Left kidney (tissue), 1 donor: ENCODE measurements at regions not wholly inside any gene's neighbourhood (a gene's known extent, or its start where the extent isn't known, plus 50 kb on each side); places are given as distances from the start of the nearest gene placed in this dataset.
A peak's percentile ranks its signal among the peaks of the same experiment; 100 is the strongest.

Source experiments
- DNase-seq: peaks from one replicate; pipeline ENCODE4 v3.0.0-alpha.2; 2013

- DNase-seq = no peak
Observed at GRCh38 chr14:97887690-97888089, 1090.5 kb downstream of the VRK1 start.

GRCh38 chr14:97888331-97888730 lies 1091.1 kb downstream of the VRK1 start:
- no peak for DNase-seq

GRCh38 chr14:97891515-97891914 lies 1094.3 kb downstream of the VRK1 start:
- no peak for DNase-seq

GRCh38 chr14:97894552-97894951 lies 1097.4 kb downstream of the VRK1 start:
- DNase-seq = no peak

GRCh38 chr14:97900196-97900854 lies 1103.1 kb downstream of the VRK1 start:
- DNase-seq = no peak

GRCh38 chr14:97902630-97903029 lies 1105.4 kb downstream of the VRK1 start:
- DNase-seq = no peak

GRCh38 chr14:97903821-97904220 lies 1106.6 kb downstream of the VRK1 start:
- no peak for DNase-seq

- DNase-seq = no peak
Observed at GRCh38 chr14:97912217-97912616, 1115.0 kb downstream of the VRK1 start.

- DNase-seq = no peak
Observed at GRCh38 chr14:97916100-97916499, 1118.9 kb downstream of the VRK1 start.

GRCh38 chr14:97916669-97917568 lies 1119.7 kb downstream of the VRK1 start:
- no peak for DNase-seq

- DNase-seq = no peak
Observed at GRCh38 chr14:97920201-97920600, 1123.0 kb downstream of the VRK1 start.

GRCh38 chr14:97921296-97921695 lies 1124.1 kb downstream of the VRK1 start:
- DNase-seq = no peak

- DNase-seq = no peak
Observed at GRCh38 chr14:97924922-97925613, 1127.9 kb downstream of the VRK1 start.

- DNase-seq = no peak
Observed at GRCh38 chr14:97930166-97930565, 1133.0 kb downstream of the VRK1 start.

GRCh38 chr14:97931273-97931672 lies 1134.1 kb downstream of the VRK1 start:
- DNase-seq = no peak

GRCh38 chr14:97942921-97943320 lies 1145.7 kb downstream of the VRK1 start:
- no peak for DNase-seq

- no peak for DNase-seq
Observed at GRCh38 chr14:97943619-97944018, 1146.4 kb downstream of the VRK1 start.

- no peak for DNase-seq
Observed at GRCh38 chr14:97944380-97944779, 1147.2 kb downstream of the VRK1 start.

GRCh38 chr14:97945631-97946030 lies 1148.4 kb downstream of the VRK1 start:
- DNase-seq = no peak

- no peak for DNase-seq
Observed at GRCh38 chr14:97946240-97946639, 1149.1 kb downstream of the VRK1 start.

- DNase-seq = no peak
Observed at GRCh38 chr14:97946641-97947040, 1149.5 kb downstream of the VRK1 start.

GRCh38 chr14:97948841-97949240 lies 1151.7 kb downstream of the VRK1 start:
- DNase-seq = peak; percentile 39
